ENCODE measurements at regions not wholly inside any gene's neighbourhood (a gene's known extent, or its start where the extent isn't known, plus 50 kb on each side); places are given as distances from the start of the nearest gene placed in this dataset.

GRCh38 chr6:101281266-101281665 lies 112.2 kb upstream of the GRIK2 start:
- H3K4me3 ChIP-seq (ENCODE audit: low read depth, low read length), result no peak overlapping the region
- DNase-seq (ENCODE audit: low read depth), result no peak
- TF ChIP-seq CTCF (IDR thresholded peaks at IDR 0.05; ENCODE audit: low read depth, low read length) (no peak), POLR2A (IDR thresholded peaks at IDR 0.05; ENCODE audit: extremely low read depth, insufficient read length) (no peak), MAX (IDR thresholded peaks at IDR 0.05; ENCODE audit: low read depth, low read length) (no peak), MYC (IDR thresholded peaks at IDR 0.05; ENCODE audit: low read depth, low read length) (no peak)

GRCh38 chr6:101284131-101284530 lies 109.4 kb upstream of the GRIK2 start:
- TF ChIP-seq MAX (IDR thresholded peaks at IDR 0.05; ENCODE audit: low read depth, low read length) (no peak), CTCF (IDR thresholded peaks at IDR 0.05; ENCODE audit: low read depth, low read length) (no peak), POLR2A (IDR thresholded peaks at IDR 0.05; ENCODE audit: extremely low read depth, insufficient read length) (no peak), MYC (IDR thresholded peaks at IDR 0.05; ENCODE audit: low read depth, low read length) (no peak)
- no peak for DNase-seq (ENCODE audit: low read depth)
- no peak overlapping the region for H3K4me3 ChIP-seq (ENCODE audit: low read depth, low read length)

- no peak for TF ChIP-seq CTCF (IDR thresholded peaks at IDR 0.05; ENCODE audit: low read depth, low read length)
- TF ChIP-seq MAX (IDR thresholded peaks at IDR 0.05; ENCODE audit: low read depth, low read length), result no peak
- TF ChIP-seq POLR2A (IDR thresholded peaks at IDR 0.05; ENCODE audit: extremely low read depth, insufficient read length), result no peak
- no peak for TF ChIP-seq MYC (IDR thresholded peaks at IDR 0.05; ENCODE audit: low read depth, low read length)
These were observed 107.4 kb upstream of the GRIK2 start for GRCh38 chr6:101286146-101286545.

GRCh38 chr6:101290346-101290745 lies 103.2 kb upstream of the GRIK2 start:
- no peak for DNase-seq (ENCODE audit: low read depth)
- TF ChIP-seq CTCF (IDR thresholded peaks at IDR 0.05; ENCODE audit: low read depth, low read length) (no peak), MAX (IDR thresholded peaks at IDR 0.05; ENCODE audit: low read depth, low read length) (no peak), MYC (IDR thresholded peaks at IDR 0.05; ENCODE audit: low read depth, low read length) (no peak), POLR2A (IDR thresholded peaks at IDR 0.05; ENCODE audit: extremely low read depth, insufficient read length) (no peak)
- no peak overlapping the region for H3K4me3 ChIP-seq (ENCODE audit: low read depth, low read length)

More at GRCh38 chr6:101286146-101286545, 107.4 kb upstream of the GRIK2 start:
- no peak overlapping the region for H3K4me3 ChIP-seq (ENCODE audit: low read depth, low read length)
- no peak for DNase-seq (ENCODE audit: low read depth)

- no peak for DNase-seq (ENCODE audit: low read depth)
- H3K4me3 ChIP-seq (ENCODE audit: low read depth, low read length), result no peak overlapping the region
- no peak for TF ChIP-seq CTCF (IDR thresholded peaks at IDR 0.05; ENCODE audit: low read depth, low read length)
- no peak for TF ChIP-seq MAX (IDR thresholded peaks at IDR 0.05; ENCODE audit: low read depth, low read length)
- no peak for TF ChIP-seq POLR2A (IDR thresholded peaks at IDR 0.05; ENCODE audit: extremely low read depth, insufficient read length)
- no peak for TF ChIP-seq MYC (IDR thresholded peaks at IDR 0.05; ENCODE audit: low read depth, low read length)
These were observed 99.4 kb upstream of the GRIK2 start for GRCh38 chr6:101294051-101294638.
